Adrenal gland (tissue), 5 donors: ENCODE measurements at regions not wholly inside any gene's neighbourhood (a gene's known extent, or its start where the extent isn't known, plus 50 kb on each side); places are given as distances from the start of the nearest gene placed in this dataset.

Source experiments
- POLR2A ChIP-seq, 2 donors: fragments of 450-650 bp; IDR thresholded peaks; one replicate each; pipeline ENCODE4 v1.6.1; 2017; ENCODE audit warnings: antibody characterized with exemption in 2 of 2, mild to moderate bottlenecking in 2 of 2, moderate library complexity in 1 of 2
- TF ChIP-seq, protein P1 (sequence below), 6 experiments: fragments of 450-650 bp in 4 of 6; fragments of 200-600 bp in 2 of 6; sonication (generic) in 1 of 6; IDR thresholded peaks; 1 replicate in 5 of 6; 2 replicates in 1 of 6; pipeline versions ENCODE4 v1.5.1 to v1.8.0; 2016 to 2021; ENCODE audit warnings: antibody characterized with exemption in 6 of 6, mild to moderate bottlenecking in 2 of 6, moderate library complexity in 1 of 6
- donor health status: DM: no; HTN: no; CAD: no.

DNA sequence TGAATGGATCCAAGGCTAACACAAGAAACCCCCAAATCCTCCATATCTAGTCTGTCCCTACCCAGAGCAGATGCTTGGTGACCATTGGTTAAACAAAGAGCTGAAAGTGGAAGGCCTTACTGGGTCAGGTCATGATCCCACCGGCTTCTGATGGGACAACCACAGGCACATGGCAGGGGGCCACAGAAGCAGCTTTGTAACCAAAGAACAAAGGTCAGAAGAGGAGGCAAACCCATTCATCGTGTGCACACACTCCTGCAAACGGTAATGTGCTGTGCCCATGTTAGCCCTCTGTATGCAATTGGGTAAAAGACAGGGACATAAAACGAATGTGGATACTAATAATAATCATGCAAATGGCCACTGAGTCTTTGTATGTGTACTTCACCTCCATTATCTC, 133.3 kb upstream of the SLC6A11 start:
- TF ChIP-seq, protein P1, sequence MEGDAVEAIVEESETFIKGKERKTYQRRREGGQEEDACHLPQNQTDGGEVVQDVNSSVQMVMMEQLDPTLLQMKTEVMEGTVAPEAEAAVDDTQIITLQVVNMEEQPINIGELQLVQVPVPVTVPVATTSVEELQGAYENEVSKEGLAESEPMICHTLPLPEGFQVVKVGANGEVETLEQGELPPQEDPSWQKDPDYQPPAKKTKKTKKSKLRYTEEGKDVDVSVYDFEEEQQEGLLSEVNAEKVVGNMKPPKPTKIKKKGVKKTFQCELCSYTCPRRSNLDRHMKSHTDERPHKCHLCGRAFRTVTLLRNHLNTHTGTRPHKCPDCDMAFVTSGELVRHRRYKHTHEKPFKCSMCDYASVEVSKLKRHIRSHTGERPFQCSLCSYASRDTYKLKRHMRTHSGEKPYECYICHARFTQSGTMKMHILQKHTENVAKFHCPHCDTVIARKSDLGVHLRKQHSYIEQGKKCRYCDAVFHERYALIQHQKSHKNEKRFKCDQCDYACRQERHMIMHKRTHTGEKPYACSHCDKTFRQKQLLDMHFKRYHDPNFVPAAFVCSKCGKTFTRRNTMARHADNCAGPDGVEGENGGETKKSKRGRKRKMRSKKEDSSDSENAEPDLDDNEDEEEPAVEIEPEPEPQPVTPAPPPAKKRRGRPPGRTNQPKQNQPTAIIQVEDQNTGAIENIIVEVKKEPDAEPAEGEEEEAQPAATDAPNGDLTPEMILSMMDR (IDR thresholded peaks at IDR 0.05), result no peak
- TF ChIP-seq POLR2A (IDR thresholded peaks at IDR 0.05), result no peak
